HFFc6 (cell line): ENCODE measurements at regions not wholly inside any gene's neighbourhood (a gene's known extent, or its start where the extent isn't known, plus 50 kb on each side); places are given as distances from the start of the nearest gene placed in this dataset.
"Not testable (repeated sequence)": the region's sequence is repeated elsewhere in the genome, so short reads cannot be mapped to it uniquely, and the experiment has no call there.

Source experiments
- DNase-seq: peaks from one replicate; pipeline ENCODE4 v3.0.0-alpha.2; 2018
- H3K27ac Mint-ChIP-seq: 2 replicates; pipeline ENCODE4 v1.8.0; 2020; ENCODE audit warnings: mild to moderate bottlenecking, mixed read lengths
- H3K27me3 Mint-ChIP-seq: 2 replicates; pipeline ENCODE4 v1.8.0; 2021; ENCODE audit warnings: mild to moderate bottlenecking, moderate library complexity, mixed read lengths; ENCODE audit not compliant: insufficient read depth
- H3K36me3 Mint-ChIP-seq: 2 replicates; pipeline ENCODE4 v1.8.0; 2021; ENCODE audit warnings: low read depth, mixed read lengths
- H3K4me1 Mint-ChIP-seq: 2 replicates; pipeline ENCODE4 v1.8.0; 2020; ENCODE audit warnings: low read depth, mixed read lengths
- H3K4me3 Mint-ChIP-seq: 2 replicates; pipeline ENCODE4 v1.8.0; 2020; ENCODE audit warnings: mild to moderate bottlenecking, moderate library complexity, mixed read lengths
- H3K9me3 Mint-ChIP-seq: 2 replicates; pipeline ENCODE4 v1.8.0; 2020; ENCODE audit warnings: mild to moderate bottlenecking, mixed read lengths
- TF ChIP-seq, protein P1 (sequence below): fragments of 200-600 bp; sonication (generic); IDR thresholded peaks from 2 replicates; pipeline ENCODE4 v1.5.0; 2021; ENCODE audit warnings: antibody characterized with exemption, mild to moderate bottlenecking

GRCh38 chr2:117323331-117323730, 491.2 kb upstream of the DDX18 start:
- Mint-ChIP-seq H3K4me3 (no peak overlapping the region), H3K36me3 (no peaks in the 10 kb centered on the region), H3K27ac (no peak overlapping the region), H3K27me3 (no peaks in the 10 kb centered on the region; the same call in 1 of the 2 replicates), H3K4me1 (no peaks in the 10 kb centered on the region), H3K9me3 (peaks cover 30% of the 10 kb centered on the region)
- no peak for DNase-seq
- TF ChIP-seq, protein P1, sequence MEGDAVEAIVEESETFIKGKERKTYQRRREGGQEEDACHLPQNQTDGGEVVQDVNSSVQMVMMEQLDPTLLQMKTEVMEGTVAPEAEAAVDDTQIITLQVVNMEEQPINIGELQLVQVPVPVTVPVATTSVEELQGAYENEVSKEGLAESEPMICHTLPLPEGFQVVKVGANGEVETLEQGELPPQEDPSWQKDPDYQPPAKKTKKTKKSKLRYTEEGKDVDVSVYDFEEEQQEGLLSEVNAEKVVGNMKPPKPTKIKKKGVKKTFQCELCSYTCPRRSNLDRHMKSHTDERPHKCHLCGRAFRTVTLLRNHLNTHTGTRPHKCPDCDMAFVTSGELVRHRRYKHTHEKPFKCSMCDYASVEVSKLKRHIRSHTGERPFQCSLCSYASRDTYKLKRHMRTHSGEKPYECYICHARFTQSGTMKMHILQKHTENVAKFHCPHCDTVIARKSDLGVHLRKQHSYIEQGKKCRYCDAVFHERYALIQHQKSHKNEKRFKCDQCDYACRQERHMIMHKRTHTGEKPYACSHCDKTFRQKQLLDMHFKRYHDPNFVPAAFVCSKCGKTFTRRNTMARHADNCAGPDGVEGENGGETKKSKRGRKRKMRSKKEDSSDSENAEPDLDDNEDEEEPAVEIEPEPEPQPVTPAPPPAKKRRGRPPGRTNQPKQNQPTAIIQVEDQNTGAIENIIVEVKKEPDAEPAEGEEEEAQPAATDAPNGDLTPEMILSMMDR: no peak

DNA sequence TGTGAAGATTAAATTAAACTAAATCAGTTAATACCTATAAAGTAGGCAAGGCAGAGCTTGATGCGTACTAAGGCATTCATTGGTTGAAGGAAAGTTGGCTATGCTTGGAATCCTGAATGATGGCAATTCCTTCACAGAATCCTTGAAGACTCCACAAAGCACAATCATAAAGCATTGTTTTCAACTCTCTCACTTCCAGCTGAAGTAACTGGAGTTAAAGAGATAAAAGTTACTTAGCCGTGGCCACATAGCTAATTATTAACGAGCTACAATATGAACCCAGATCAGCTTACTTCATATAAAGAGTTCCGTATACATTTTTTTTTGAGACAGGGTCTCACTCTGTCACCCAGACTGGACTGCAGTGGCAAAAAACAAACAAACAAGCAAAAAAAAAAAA, 483.9 kb upstream of the DDX18 start:
- Mint-ChIP-seq H3K27ac (no peak overlapping the region), H3K9me3 (peaks cover 14% of the 10 kb centered on the region), H3K36me3 (no peaks in the 10 kb centered on the region), H3K27me3 (no peaks in the 10 kb centered on the region), H3K4me3 (no peak overlapping the region), H3K4me1 (no peaks in the 10 kb centered on the region)
- TF ChIP-seq, protein P1: no peak
- DNase-seq: no peak

DNA sequence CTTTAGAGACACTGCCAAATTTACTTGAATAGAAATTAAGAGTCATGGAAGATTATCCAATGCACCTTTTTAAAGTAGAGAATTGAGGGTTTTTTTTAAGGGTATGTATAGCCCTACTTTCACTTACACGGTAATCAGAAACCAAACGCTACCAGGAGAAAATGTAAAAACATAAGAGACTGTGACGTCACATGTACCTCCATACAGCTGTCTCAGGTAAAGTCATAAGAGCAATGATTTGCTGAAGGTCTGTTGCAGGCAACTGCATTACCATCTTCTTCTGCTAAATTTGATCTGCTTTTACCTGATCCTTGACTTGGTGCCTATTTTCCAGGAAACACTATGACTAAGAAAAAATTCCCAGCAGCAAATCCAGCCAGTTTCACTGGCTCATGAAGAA, 478.5 kb upstream of the DDX18 start:
- Mint-ChIP-seq H3K27me3 (no peaks in the 10 kb centered on the region), H3K9me3 (peaks cover 26% of the 10 kb centered on the region), H3K4me1 (no peaks in the 10 kb centered on the region), H3K27ac (no peak overlapping the region), H3K4me3 (no peak overlapping the region), H3K36me3 (no peaks in the 10 kb centered on the region)
- no peak for DNase-seq
- TF ChIP-seq, protein P1: no peak

DNA sequence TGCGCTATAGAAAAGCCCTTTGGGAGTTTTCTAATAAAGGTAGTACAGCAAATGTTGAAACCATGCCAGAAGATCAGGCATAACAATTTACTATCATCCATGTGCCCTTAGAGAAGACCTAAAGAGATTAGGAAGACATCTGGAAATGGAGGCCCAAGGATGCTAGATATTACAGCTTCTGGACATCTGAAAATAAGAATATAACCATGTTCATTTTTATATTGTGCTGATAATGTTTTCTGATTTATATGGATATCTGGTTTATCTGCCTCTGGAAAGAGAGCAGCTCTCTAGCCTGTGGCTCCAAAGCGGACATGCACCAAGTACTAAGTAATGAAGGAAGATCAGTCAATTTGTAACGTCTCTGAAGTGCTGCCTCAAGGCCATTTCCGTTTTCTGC, 478.0 kb upstream of the DDX18 start:
- no peaks in the 10 kb centered on the region for H3K27me3 Mint-ChIP-seq
- TF ChIP-seq, protein P1: no peak

DNA sequence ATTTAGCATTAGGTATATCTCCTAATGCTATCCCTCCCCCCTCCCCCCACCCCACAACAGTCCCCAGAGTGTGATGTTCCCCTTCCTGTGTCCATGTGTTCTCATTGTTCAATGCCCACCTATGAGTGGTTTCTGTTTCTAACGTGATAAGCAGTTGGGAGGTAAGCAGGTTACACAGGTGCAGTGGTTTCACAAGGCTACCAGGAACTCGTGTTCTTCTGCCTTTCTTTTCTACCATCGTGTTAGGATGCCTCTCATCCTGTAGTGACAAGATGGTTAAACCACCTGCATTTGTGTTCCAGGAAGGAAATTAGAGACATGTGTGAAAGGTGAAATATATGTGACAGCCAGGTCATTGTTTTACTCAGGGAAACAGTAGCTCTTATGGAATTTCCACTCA, 476.5 kb upstream of the DDX18 start:
- H3K27ac Mint-ChIP-seq, H3K36me3 Mint-ChIP-seq, H3K4me1 Mint-ChIP-seq, H3K4me3 Mint-ChIP-seq, H3K27me3 Mint-ChIP-seq, DNase-seq: not testable (repeated sequence)
- peaks cover 30% of the 10 kb centered on the region for H3K9me3 Mint-ChIP-seq

More for the DNA sequence above, 478.0 kb upstream of the DDX18 start:
- no peaks in the 10 kb centered on the region for H3K36me3 Mint-ChIP-seq
- H3K4me3 Mint-ChIP-seq: no peak overlapping the region
- peaks cover 30% of the 10 kb centered on the region for H3K9me3 Mint-ChIP-seq
- no peak for DNase-seq
- H3K4me1 Mint-ChIP-seq: no peaks in the 10 kb centered on the region
- no peak overlapping the region for H3K27ac Mint-ChIP-seq

DNA sequence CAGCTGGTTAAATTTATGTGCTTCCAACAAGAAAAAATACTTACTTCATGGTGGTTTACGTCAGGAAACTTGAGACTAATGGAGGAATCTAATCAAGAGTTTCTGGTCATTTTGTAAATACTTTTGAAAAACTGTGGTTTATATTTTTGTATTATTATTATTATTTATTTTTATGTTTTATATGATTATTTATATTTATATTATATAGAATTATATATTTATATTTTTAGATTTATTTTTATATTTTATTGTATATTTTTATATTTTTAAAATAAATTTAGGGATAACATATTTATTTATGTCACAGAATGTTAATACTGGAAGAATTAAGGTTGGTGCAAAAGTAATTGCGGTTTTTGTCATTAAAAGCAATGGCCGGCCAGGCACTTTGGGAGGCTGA, 474.5 kb upstream of the DDX18 start:
- TF ChIP-seq, protein P1: no peak
- H3K27ac Mint-ChIP-seq: no peak overlapping the region
- H3K27me3 Mint-ChIP-seq: no peaks in the 10 kb centered on the region
- no peak for DNase-seq
- peaks cover 31% of the 10 kb centered on the region for H3K9me3 Mint-ChIP-seq
- H3K4me1 Mint-ChIP-seq: no peaks in the 10 kb centered on the region
- no peak overlapping the region for H3K4me3 Mint-ChIP-seq
- no peaks in the 10 kb centered on the region for H3K36me3 Mint-ChIP-seq
